Ascending aorta (tissue), 2 donors: ENCODE measurements at regions not wholly inside any gene's neighbourhood (a gene's known extent, or its start where the extent isn't known, plus 50 kb on each side); places are given as distances from the start of the nearest gene placed in this dataset.

Source experiments
- DNase-seq, 2 donors: peaks; one replicate each; pipeline ENCODE4 v3.0.0-alpha.2; 2019; ENCODE audit warnings: low spot score in 2 of 2
- H3K27ac ChIP-seq, 2 donors: fragments of 200-600 bp; sonication (generic); one replicate each; pipeline ENCODE4 v1.5.1; 2016 to 2017; ENCODE audit warnings: mild to moderate bottlenecking in 1 of 2
- H3K27me3 ChIP-seq: fragments of 200-600 bp; sonication (generic); one replicate; pipeline ENCODE4 v1.5.1; 2017
- H3K36me3 ChIP-seq, 2 donors: fragments of 200-600 bp; sonication (generic); one replicate each; pipeline ENCODE4 v1.5.1; 2016
- H3K4me1 ChIP-seq, 2 donors: fragments of 200-600 bp; sonication (generic); one replicate each; pipeline ENCODE4 v1.5.1; 2016 to 2017; ENCODE audit warnings: mild to moderate bottlenecking in 1 of 2
- H3K4me3 ChIP-seq, 2 donors: fragments of 200-600 bp; sonication (generic); one replicate each; pipeline ENCODE4 v1.5.1; 2016 to 2017; ENCODE audit warnings: mild to moderate bottlenecking in 1 of 2
- H3K9me3 ChIP-seq, 2 donors: fragments of 200-600 bp; sonication (generic); one replicate each; pipeline ENCODE4 v1.5.1; 2016
- intact Hi-C: fragments of 100-400 bp; cut with DNase I; formaldehyde crosslinking; loops from one replicate; pipeline ENCODE4 v1.15.1; 2023
- TF ChIP-seq, protein P1 (sequence below), 3 experiments: fragments of 200-600 bp in 2 of 3; fragments of 450-650 bp in 1 of 3; sonication (generic) in 2 of 3; IDR thresholded peaks; one replicate each; pipeline ENCODE4 v1.5.1; 2016 to 2019; ENCODE audit warnings: antibody characterized with exemption in 3 of 3, mild to moderate bottlenecking in 1 of 3, moderate library complexity in 1 of 3

DNA sequence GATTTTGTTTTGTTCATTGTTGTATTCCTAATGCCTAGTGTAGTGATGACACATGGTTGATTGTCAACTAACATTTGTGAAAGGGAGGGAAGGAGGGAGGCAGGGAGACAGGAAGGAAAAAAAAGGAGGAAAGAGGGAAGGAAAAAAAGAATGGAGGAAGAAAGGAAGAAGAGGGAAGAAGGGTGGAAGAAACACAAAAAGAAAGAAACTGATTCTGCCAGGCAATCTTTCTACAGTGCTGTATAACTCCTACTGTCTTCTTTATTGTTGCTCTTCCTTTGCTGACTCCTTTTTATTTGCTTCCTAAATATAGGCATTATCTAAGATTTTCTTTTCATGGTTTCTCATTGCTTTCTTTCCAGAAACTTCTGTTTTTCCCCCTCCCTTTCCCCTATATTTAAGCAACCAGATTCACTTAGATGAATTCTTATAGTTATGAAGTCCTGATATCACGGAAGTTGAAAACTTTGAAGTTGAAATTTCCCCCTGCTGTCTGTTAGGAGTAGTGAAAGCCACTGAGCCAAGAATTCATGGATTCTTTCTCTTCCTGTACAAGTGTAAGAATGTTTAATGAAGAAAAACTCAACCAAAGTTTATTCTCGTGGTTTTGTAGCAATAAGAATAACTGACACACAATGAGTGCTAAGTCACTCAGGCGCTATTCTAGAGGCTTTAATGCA lies 305.1 kb upstream of the FSHR start:
- TF ChIP-seq, protein P1, sequence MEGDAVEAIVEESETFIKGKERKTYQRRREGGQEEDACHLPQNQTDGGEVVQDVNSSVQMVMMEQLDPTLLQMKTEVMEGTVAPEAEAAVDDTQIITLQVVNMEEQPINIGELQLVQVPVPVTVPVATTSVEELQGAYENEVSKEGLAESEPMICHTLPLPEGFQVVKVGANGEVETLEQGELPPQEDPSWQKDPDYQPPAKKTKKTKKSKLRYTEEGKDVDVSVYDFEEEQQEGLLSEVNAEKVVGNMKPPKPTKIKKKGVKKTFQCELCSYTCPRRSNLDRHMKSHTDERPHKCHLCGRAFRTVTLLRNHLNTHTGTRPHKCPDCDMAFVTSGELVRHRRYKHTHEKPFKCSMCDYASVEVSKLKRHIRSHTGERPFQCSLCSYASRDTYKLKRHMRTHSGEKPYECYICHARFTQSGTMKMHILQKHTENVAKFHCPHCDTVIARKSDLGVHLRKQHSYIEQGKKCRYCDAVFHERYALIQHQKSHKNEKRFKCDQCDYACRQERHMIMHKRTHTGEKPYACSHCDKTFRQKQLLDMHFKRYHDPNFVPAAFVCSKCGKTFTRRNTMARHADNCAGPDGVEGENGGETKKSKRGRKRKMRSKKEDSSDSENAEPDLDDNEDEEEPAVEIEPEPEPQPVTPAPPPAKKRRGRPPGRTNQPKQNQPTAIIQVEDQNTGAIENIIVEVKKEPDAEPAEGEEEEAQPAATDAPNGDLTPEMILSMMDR (IDR thresholded peaks at IDR 0.05) = no peak
- H3K27ac ChIP-seq = no peak overlapping the region
- no peaks in the 10 kb centered on the region for H3K4me1 ChIP-seq
- no peaks in the 10 kb centered on the region for H3K9me3 ChIP-seq
- H3K4me3 ChIP-seq = no peak overlapping the region
- no peaks in the 10 kb centered on the region for H3K36me3 ChIP-seq
- no peak for DNase-seq
- H3K27me3 ChIP-seq = no peaks in the 10 kb centered on the region
- intact Hi-C loops = no loop called here

DNA sequence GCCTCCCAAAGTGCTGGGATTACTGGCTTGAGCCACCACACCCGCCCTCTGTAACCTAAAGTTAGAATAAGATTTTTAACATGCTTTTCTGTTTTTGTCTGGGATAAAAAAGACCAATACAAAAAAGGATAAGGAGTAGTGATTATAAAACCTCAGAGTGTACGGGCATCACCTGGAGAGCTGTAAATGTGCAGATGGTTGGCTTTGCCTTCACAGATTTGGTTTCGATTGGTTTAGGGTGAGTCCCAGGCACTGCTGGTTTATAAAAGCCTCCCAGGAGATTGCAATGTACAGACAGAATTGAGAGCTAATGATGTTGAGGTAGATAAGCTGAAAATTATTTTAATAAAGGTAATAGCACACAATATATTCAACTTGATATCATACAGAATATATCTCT lies 289.7 kb upstream of the FSHR start:
- TF ChIP-seq, protein P1 (IDR thresholded peaks at IDR 0.05) = no peak
- Histone ChIP-seq H3K9me3 (no peaks in the 10 kb centered on the region), H3K4me1 (no peaks in the 10 kb centered on the region), H3K4me3 (no peak overlapping the region), H3K36me3 (no peaks in the 10 kb centered on the region), H3K27ac (no peak overlapping the region), H3K27me3 (no peaks in the 10 kb centered on the region)
- intact Hi-C loops = no loop called here
- no peak for DNase-seq

DNA sequence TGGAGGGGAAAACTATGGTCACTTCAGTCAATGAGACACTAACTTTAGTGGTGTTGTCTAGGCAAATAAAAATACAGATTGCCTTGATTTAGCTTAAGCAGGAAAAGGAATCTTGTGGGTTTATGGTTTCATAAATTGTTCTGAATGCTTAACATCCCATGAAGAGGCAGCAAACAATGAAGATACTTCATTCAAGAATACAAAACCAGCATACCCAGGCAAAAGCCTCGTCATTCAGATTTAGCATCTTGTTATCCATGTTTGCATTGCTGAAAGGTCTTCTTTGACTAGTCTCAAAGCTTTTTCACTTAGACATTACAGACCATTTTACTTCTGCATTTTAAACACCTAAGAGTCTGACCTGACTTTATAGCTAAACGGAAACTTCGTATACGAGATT lies 272.7 kb upstream of the FSHR start:
- intact Hi-C loops = no loop called here
- H3K4me1 ChIP-seq = no peaks in the 10 kb centered on the region
- no peaks in the 10 kb centered on the region for H3K36me3 ChIP-seq
- H3K4me3 ChIP-seq = no peak overlapping the region
- H3K27me3 ChIP-seq = no peaks in the 10 kb centered on the region
- TF ChIP-seq, protein P1 (IDR thresholded peaks at IDR 0.05) = no peak
- DNase-seq = no peak
- no peak overlapping the region for H3K27ac ChIP-seq
- no peaks in the 10 kb centered on the region for H3K9me3 ChIP-seq

DNA sequence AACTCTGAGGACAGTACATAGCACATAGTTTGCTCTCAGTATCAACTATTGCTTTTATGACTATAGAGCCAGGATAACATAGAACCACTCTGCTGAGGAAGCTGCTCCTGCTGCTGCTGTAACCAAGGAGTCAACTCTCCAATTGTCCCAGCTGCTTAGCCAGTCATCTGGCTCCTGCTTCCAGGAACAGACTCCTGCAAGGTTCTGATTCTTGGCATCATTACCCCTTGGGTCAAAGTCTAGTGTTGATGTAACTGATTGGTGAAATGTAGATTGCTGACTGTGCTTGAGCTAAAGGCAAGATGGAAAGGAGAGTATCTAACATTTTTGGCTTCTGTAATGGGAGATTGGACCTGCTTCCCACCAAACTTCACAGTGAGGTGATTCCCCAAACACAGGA lies 261.9 kb upstream of the FSHR start:
- DNase-seq = no peak
- TF ChIP-seq, protein P1 (IDR thresholded peaks at IDR 0.05) = no peak
- Histone ChIP-seq H3K27me3 (no peaks in the 10 kb centered on the region), H3K4me1 (no peaks in the 10 kb centered on the region), H3K27ac (no peak overlapping the region), H3K36me3 (no peaks in the 10 kb centered on the region), H3K4me3 (no peak overlapping the region), H3K9me3 (no peaks in the 10 kb centered on the region)
- intact Hi-C loops = no loop called here

DNA sequence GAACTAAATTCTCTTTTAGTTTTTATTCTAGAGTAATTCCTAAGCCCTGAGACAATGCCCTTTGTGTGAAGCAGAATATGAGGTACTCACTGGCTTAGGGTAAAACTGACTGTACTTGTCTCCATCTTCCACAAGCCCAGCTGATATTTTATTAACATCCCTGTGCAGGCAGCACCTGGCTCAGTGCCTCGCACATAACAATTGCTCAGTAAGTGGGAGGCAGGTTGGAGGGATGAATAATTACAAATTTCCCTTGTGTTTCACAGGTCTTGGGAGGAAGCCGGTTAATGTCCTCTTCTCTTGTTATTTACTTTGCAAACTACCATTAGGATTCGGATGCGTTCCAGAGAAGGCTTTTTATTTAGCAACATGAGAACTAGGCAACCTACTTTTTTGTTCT lies 249.8 kb upstream of the FSHR start:
- H3K4me3 ChIP-seq = no peak overlapping the region
- H3K36me3 ChIP-seq = no peaks in the 10 kb centered on the region
- no peaks in the 10 kb centered on the region for H3K9me3 ChIP-seq
- DNase-seq = no peak
- intact Hi-C loops = no loop called here
- TF ChIP-seq, protein P1 (IDR thresholded peaks at IDR 0.05) = no peak
- no peak overlapping the region for H3K27ac ChIP-seq
- H3K27me3 ChIP-seq = no peaks in the 10 kb centered on the region
- H3K4me1 ChIP-seq = no peaks in the 10 kb centered on the region

DNA sequence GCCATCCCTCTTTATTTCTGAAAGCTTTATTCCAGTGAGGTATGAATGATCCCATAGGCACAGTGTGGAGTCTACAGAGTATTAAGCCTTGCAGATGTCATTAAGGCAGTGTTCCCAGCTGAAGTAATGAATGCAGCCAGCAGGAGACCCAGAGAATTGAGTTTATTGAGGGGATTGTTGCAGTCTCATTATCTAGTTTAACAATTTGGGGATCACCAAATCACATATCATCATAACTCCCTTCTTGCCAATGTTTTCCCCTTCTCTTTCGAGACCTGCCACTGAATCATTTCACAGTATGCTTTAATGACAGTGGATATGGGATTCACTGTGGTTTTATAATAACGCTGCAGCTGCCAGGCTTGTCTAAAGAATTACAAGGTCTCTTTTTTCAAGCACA lies 249.3 kb upstream of the FSHR start:
- TF ChIP-seq, protein P1 (IDR thresholded peaks at IDR 0.05) = no peak
- Histone ChIP-seq H3K36me3 (no peaks in the 10 kb centered on the region), H3K4me3 (no peak overlapping the region), H3K27me3 (no peaks in the 10 kb centered on the region), H3K27ac (no peak overlapping the region), H3K9me3 (no peaks in the 10 kb centered on the region), H3K4me1 (no peaks in the 10 kb centered on the region)
- DNase-seq = no peak
- intact Hi-C loops = no loop called here
